Transverse colon (tissue), 4 donors: ENCODE measurements at regions not wholly inside any gene's neighbourhood (a gene's known extent, or its start where the extent isn't known, plus 50 kb on each side); places are given as distances from the start of the nearest gene placed in this dataset.

Experiments
- CTCF ChIP-seq, 5 experiments: fragments of 200-600 bp in 3 of 5; fragments of 450-650 bp in 2 of 5; sonication (generic) in 3 of 5; IDR thresholded peaks; 1 replicate in 2 of 5; 2 replicates in 3 of 5; pipeline ENCODE4 v1.5.1; 2016 to 2017; ENCODE audit warnings: antibody characterized with exemption in 5 of 5, inconsistent platforms in 3 of 5, mild to moderate bottlenecking in 2 of 5, moderate library complexity in 1 of 5
- POLR2AphosphoS5 ChIP-seq, 3 donors: sonication (generic); formaldehyde crosslinking; IDR thresholded peaks; one replicate each; pipeline ENCODE4 v1.6.1; 2016; ENCODE audit warnings: antibody characterized with exemption in 3 of 3

GRCh38 chr1:78410643-78411042, 80.1 kb upstream of the PTGFR start:
- no peak for TF ChIP-seq CTCF (IDR thresholded peaks at IDR 0.05)
- TF ChIP-seq POLR2AphosphoS5 (IDR thresholded peaks at IDR 0.05), result no peak
